GM12865 (cell line): ENCODE measurements at regions not wholly inside any gene's neighbourhood (a gene's known extent, or its start where the extent isn't known, plus 50 kb on each side); places are given as distances from the start of the nearest gene placed in this dataset.

ENCODE experiments used
- DNase-seq: peaks from one replicate; pipeline ENCODE4 v3.0.0; 2010; ENCODE audit warnings: low read depth
- H3K4me3 ChIP-seq: 2 replicates; pipeline ENCODE4 v1.5.1; 2011; ENCODE audit warnings: mild to moderate bottlenecking, low read depth, low read length, control low read depth
- CTCF ChIP-seq: IDR thresholded peaks from 2 replicates; pipeline ENCODE4 v1.5.1; 2011; ENCODE audit warnings: low read length, control low read depth, low read depth, inconsistent platforms; ENCODE audit not compliant: insufficient read depth; ENCODE audit errors: missing control alignments

DNA sequence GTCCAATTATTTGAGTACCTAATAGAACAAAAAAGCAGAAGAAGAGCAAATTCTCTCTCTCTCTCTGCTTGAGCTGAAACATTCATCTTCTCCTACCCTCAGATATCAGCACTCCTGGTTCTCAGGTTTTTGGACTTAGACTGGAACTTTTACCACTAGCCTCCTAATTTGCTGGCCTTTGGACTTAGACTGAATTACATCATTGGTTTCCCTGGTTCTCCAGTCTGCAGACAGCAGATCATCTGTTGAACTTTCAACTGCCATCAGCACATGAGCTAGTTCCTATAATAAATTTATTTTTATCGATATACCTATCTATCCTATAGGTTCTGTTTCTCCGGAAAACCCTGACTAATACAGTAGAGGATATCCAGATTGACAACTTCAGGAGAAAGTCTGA, 208.9 kb upstream of the GAS1 start:
- no peak for TF ChIP-seq CTCF
- no peak for DNase-seq
- no peak overlapping the region for H3K4me3 ChIP-seq

GRCh38 chr9:87157366-87158031, 210.2 kb upstream of the GAS1 start:
- no peak for DNase-seq
- TF ChIP-seq CTCF, result no peak

GRCh38 chr9:87158765-87159164, 211.5 kb upstream of the GAS1 start:
- DNase-seq, result no peak
- H3K4me3 ChIP-seq, result no peak overlapping the region
- no peak for TF ChIP-seq CTCF

More at GRCh38 chr9:87157366-87158031, 210.2 kb upstream of the GAS1 start:
- H3K4me3 ChIP-seq, result no peak overlapping the region

DNA sequence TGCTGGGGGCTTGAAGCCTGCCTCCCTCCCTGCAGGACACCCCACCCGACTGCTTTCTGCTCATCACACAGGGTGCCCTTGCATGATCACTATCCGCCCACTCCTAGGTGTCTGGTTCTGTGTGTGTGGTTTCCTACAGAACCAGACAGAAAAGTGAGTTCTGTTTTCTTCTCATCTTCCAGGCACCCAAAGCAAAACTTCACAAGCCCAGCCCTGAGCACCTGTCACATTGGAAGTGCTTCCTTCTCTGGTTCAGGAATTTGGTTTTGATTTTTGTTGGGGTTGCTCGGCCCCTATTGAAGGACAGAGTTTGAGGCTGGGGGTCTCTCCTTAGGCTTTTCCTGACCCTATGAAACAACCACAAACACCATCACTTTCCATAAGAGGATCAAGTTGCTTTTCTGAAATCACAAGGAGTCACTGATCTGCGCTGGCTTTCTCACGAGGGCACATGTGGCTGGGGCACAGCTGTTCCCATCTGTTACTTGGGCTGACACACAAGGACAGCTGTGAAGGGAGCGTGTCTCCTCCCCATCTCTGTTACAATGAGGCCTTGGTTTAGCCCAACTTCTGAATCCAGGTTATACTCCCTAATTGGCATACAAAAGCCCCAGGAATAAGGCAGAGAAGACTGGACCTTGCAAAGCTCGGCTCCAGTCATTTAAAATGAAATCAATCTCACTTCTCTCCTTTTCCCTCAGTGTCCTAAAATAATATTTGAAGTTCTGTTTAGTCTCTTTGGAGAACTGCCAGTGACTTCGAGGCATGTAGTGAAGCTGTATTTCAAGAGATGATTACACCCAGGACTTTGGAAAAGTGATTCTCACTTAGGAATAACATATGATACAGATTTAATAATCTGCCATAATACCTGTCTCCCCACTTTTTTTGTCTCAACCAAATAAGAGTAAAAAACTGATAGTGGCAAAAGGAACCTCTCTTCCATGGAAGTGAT, 213.1 kb upstream of the GAS1 start:
- DNase-seq, result no peak
- H3K4me3 ChIP-seq, result no peak overlapping the region
- TF ChIP-seq CTCF, result no peak

DNA sequence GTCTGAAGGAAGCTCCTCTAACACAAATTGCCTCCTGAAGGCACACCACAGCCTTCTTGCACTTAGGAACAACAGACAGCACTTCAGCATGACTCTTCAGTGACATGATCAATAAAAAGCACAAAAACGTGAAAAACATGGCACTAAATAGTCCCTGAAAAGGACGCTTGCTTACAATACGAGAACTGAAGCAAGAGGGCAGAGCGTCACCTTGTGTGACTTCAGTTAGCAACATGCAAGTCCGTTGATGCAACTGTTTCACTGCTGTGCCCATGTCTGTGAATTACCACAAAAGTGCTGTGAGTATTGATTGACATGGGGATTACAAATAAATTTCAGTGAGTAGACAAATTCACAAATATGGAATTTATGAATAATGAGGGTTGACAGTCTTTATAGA, 219.9 kb upstream of the GAS1 start:
- no peak overlapping the region for H3K4me3 ChIP-seq
- DNase-seq, result no peak
- no peak for TF ChIP-seq CTCF

DNA sequence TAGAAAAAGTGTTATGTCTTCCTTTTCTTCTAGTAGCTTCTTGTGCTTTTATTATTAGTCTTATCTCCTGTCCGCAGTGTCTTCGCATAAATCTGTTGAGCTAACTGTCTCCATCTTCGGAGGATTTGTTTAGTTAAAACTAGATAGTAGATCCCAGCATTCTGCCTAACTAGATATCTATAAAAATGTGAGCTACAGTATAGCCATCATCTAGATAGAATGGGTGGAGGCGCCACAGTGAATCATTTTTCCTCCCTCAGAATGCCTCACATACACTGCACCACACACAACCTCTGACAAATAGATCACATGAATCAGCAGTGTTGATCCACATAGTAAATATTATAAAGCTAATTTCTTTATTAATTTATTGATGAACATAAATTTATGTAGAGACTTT, 220.3 kb upstream of the GAS1 start:
- TF ChIP-seq CTCF, result no peak
- no peak overlapping the region for H3K4me3 ChIP-seq

More for the DNA sequence above, 220.3 kb upstream of the GAS1 start:
- no peak for DNase-seq
